ENCODE measurements at regions not wholly inside any gene's neighbourhood (a gene's known extent, or its start where the extent isn't known, plus 50 kb on each side); places are given as distances from the start of the nearest gene placed in this dataset.

- DNase-seq, result no peak
- WGBS (ENCODE audit: insufficient coverage, low lambda C conversion rate), result no CpG with 5 or more reads among the region's 8 CpGs
- H3K4me1 ChIP-seq (ENCODE audit: control insufficient read depth, insufficient read depth, low read length), result no peaks in the 10 kb centered on the region
- no peaks in the 10 kb centered on the region for H3K36me3 ChIP-seq (ENCODE audit: control insufficient read depth, insufficient read depth, low read length)
- H3K27ac ChIP-seq (ENCODE audit: low read length), result no peak overlapping the region
- H3K4me3 ChIP-seq (ENCODE audit: low read length), result no peak overlapping the region
- no peaks in the 10 kb centered on the region for H3K9me3 ChIP-seq (ENCODE audit: control insufficient read depth, low read depth, low read length)
- H3K27me3 ChIP-seq (ENCODE audit: control insufficient read depth, insufficient read depth, low read length), result no peaks in the 10 kb centered on the region
These were observed 390.9 kb downstream of the TEX13C start for GRCh38 chrX:125710403-125711062.

GRCh38 chrX:125711103-125711502 lies 391.4 kb downstream of the TEX13C start:
- peak in 1 of 2 donors; percentile 1 for DNase-seq
- WGBS (ENCODE audit: insufficient coverage, low lambda C conversion rate), result no CpG with 5 or more reads among the region's 1 CpG

GRCh38 chrX:125713633-125714032 lies 394.0 kb downstream of the TEX13C start:
- Histone ChIP-seq H3K4me1 (ENCODE audit: control insufficient read depth, insufficient read depth, low read length) (no peaks in the 10 kb centered on the region), H3K4me3 (ENCODE audit: low read length) (no peak overlapping the region), H3K27me3 (ENCODE audit: control insufficient read depth, insufficient read depth, low read length) (no peaks in the 10 kb centered on the region), H3K27ac (ENCODE audit: low read length) (no peak overlapping the region), H3K9me3 (ENCODE audit: control insufficient read depth, low read depth, low read length) (no peaks in the 10 kb centered on the region), H3K36me3 (ENCODE audit: control insufficient read depth, insufficient read depth, low read length) (no peaks in the 10 kb centered on the region)
- no CpG with 5 or more reads among the region's 3 CpGs for WGBS (ENCODE audit: insufficient coverage, low lambda C conversion rate)
- no peak for DNase-seq

More at GRCh38 chrX:125711103-125711502, 391.4 kb downstream of the TEX13C start:
- Histone ChIP-seq H3K27ac (ENCODE audit: low read length) (no peak overlapping the region), H3K9me3 (ENCODE audit: control insufficient read depth, low read depth, low read length) (no peaks in the 10 kb centered on the region), H3K36me3 (ENCODE audit: control insufficient read depth, insufficient read depth, low read length) (no peaks in the 10 kb centered on the region), H3K4me1 (ENCODE audit: control insufficient read depth, insufficient read depth, low read length) (no peaks in the 10 kb centered on the region), H3K4me3 (ENCODE audit: low read length) (no peak overlapping the region), H3K27me3 (ENCODE audit: control insufficient read depth, insufficient read depth, low read length) (no peaks in the 10 kb centered on the region)

GRCh38 chrX:125727117-125727516 lies 407.4 kb downstream of the TEX13C start:
- Histone ChIP-seq H3K27me3 (ENCODE audit: control insufficient read depth, insufficient read depth, low read length) (no peaks in the 10 kb centered on the region), H3K36me3 (ENCODE audit: control insufficient read depth, insufficient read depth, low read length) (no peaks in the 10 kb centered on the region), H3K4me3 (ENCODE audit: low read length) (no peak overlapping the region), H3K9me3 (ENCODE audit: control insufficient read depth, low read depth, low read length) (no peaks in the 10 kb centered on the region), H3K27ac (ENCODE audit: low read length) (no peak overlapping the region), H3K4me1 (ENCODE audit: control insufficient read depth, insufficient read depth, low read length) (no peaks in the 10 kb centered on the region)
- no peak for DNase-seq
- WGBS (ENCODE audit: insufficient coverage, low lambda C conversion rate), result no CpG with 5 or more reads among the region's 3 CpGs

- Histone ChIP-seq H3K27me3 (ENCODE audit: control insufficient read depth, insufficient read depth, low read length) (no peaks in the 10 kb centered on the region), H3K27ac (ENCODE audit: low read length) (no peak overlapping the region), H3K9me3 (ENCODE audit: control insufficient read depth, low read depth, low read length) (no peaks in the 10 kb centered on the region), H3K4me1 (ENCODE audit: control insufficient read depth, insufficient read depth, low read length) (no peaks in the 10 kb centered on the region), H3K36me3 (ENCODE audit: control insufficient read depth, insufficient read depth, low read length) (no peaks in the 10 kb centered on the region), H3K4me3 (ENCODE audit: low read length) (no peak overlapping the region)
- WGBS (ENCODE audit: insufficient coverage, low lambda C conversion rate), result no CpG with 5 or more reads among the region's 6 CpGs
- no peak for DNase-seq
These were observed 416.5 kb downstream of the TEX13C start for GRCh38 chrX:125736008-125736729.

- no peaks in the 10 kb centered on the region for H3K4me1 ChIP-seq (ENCODE audit: control insufficient read depth, insufficient read depth, low read length)
- no peaks in the 10 kb centered on the region for H3K27me3 ChIP-seq (ENCODE audit: control insufficient read depth, insufficient read depth, low read length)
- no peak for DNase-seq
- no peak overlapping the region for H3K4me3 ChIP-seq (ENCODE audit: low read length)
- no peaks in the 10 kb centered on the region for H3K36me3 ChIP-seq (ENCODE audit: control insufficient read depth, insufficient read depth, low read length)
- no peak overlapping the region for H3K27ac ChIP-seq (ENCODE audit: low read length)
- no peaks in the 10 kb centered on the region for H3K9me3 ChIP-seq (ENCODE audit: control insufficient read depth, low read depth, low read length)
These were observed 423.1 kb downstream of the TEX13C start for GRCh38 chrX:125742811-125743210.

GRCh38 chrX:125744914-125745313 lies 421.2 kb downstream of the DCAF12L2 start:
- no peaks in the 10 kb centered on the region for H3K27me3 ChIP-seq (ENCODE audit: control insufficient read depth, insufficient read depth, low read length)
- H3K36me3 ChIP-seq (ENCODE audit: control insufficient read depth, insufficient read depth, low read length), result no peaks in the 10 kb centered on the region
- no peak overlapping the region for H3K27ac ChIP-seq (ENCODE audit: low read length)
- H3K4me1 ChIP-seq (ENCODE audit: control insufficient read depth, insufficient read depth, low read length), result no peaks in the 10 kb centered on the region
- DNase-seq, result no peak
- no CpG with 5 or more reads among the region's 3 CpGs for WGBS (ENCODE audit: insufficient coverage, low lambda C conversion rate)
- H3K4me3 ChIP-seq (ENCODE audit: low read length), result no peak overlapping the region
- H3K9me3 ChIP-seq (ENCODE audit: control insufficient read depth, low read depth, low read length), result no peaks in the 10 kb centered on the region

- Histone ChIP-seq H3K27ac (ENCODE audit: low read length) (no peak overlapping the region), H3K4me3 (ENCODE audit: low read length) (no peak overlapping the region), H3K27me3 (ENCODE audit: control insufficient read depth, insufficient read depth, low read length) (no peaks in the 10 kb centered on the region), H3K36me3 (ENCODE audit: control insufficient read depth, insufficient read depth, low read length) (no peaks in the 10 kb centered on the region), H3K9me3 (ENCODE audit: control insufficient read depth, low read depth, low read length) (no peaks in the 10 kb centered on the region), H3K4me1 (ENCODE audit: control insufficient read depth, insufficient read depth, low read length) (no peaks in the 10 kb centered on the region)
- WGBS (ENCODE audit: insufficient coverage, low lambda C conversion rate), result no CpG with 5 or more reads among the region's 8 CpGs
- no peak for DNase-seq
These were observed 408.1 kb downstream of the DCAF12L2 start for GRCh38 chrX:125757794-125758564.

GRCh38 chrX:125758819-125759218 lies 407.3 kb downstream of the DCAF12L2 start:
- Histone ChIP-seq H3K27me3 (ENCODE audit: control insufficient read depth, insufficient read depth, low read length) (no peaks in the 10 kb centered on the region), H3K4me1 (ENCODE audit: control insufficient read depth, insufficient read depth, low read length) (no peaks in the 10 kb centered on the region)
- WGBS (ENCODE audit: insufficient coverage, low lambda C conversion rate), result no CpG with 5 or more reads among the region's 2 CpGs

GRCh38 chrX:125762954-125763353 lies 403.1 kb downstream of the DCAF12L2 start:
- Histone ChIP-seq H3K9me3 (ENCODE audit: control insufficient read depth, low read depth, low read length) (no peaks in the 10 kb centered on the region), H3K36me3 (ENCODE audit: control insufficient read depth, insufficient read depth, low read length) (no peaks in the 10 kb centered on the region), H3K27ac (ENCODE audit: low read length) (no peak overlapping the region), H3K27me3 (ENCODE audit: control insufficient read depth, insufficient read depth, low read length) (no peaks in the 10 kb centered on the region), H3K4me3 (ENCODE audit: low read length) (no peak overlapping the region), H3K4me1 (ENCODE audit: control insufficient read depth, insufficient read depth, low read length) (no peaks in the 10 kb centered on the region)
- 50% methylated on average over 1 of the region's 1 CpG for WGBS (ENCODE audit: insufficient coverage, low lambda C conversion rate)
- no peak for DNase-seq

More at GRCh38 chrX:125758819-125759218, 407.3 kb downstream of the DCAF12L2 start:
- H3K36me3 ChIP-seq (ENCODE audit: control insufficient read depth, insufficient read depth, low read length), result no peaks in the 10 kb centered on the region
- H3K4me3 ChIP-seq (ENCODE audit: low read length), result no peak overlapping the region
- no peaks in the 10 kb centered on the region for H3K9me3 ChIP-seq (ENCODE audit: control insufficient read depth, low read depth, low read length)
- no peak for DNase-seq
- H3K27ac ChIP-seq (ENCODE audit: low read length), result no peak overlapping the region
